Urothelium cell line (cell line): ENCODE measurements at regions not wholly inside any gene's neighbourhood (a gene's known extent, or its start where the extent isn't known, plus 50 kb on each side); places are given as distances from the start of the nearest gene placed in this dataset.
A peak's percentile ranks its signal among the peaks of the same experiment; 100 is the strongest.

Source experiments
- DNase-seq: peaks from one replicate; pipeline ENCODE4 v3.0.0; 2011; ENCODE audit warnings: low spot score, mixed read lengths
- FAIRE-seq: peaks from 2 replicates; lab custom pipeline; 2011; peaks lifted over from hg19 to GRCh38; lab: Jason Lieb, UNC

GRCh38 chr2:107197594-107198294 is 311.8 kb upstream of the ST6GAL2 start:
- no peak for DNase-seq
- peak; percentile 13 for FAIRE-seq

- FAIRE-seq (no peak), DNase-seq (no peak)
Observed at GRCh38 chr2:107202962-107203591, 317.1 kb upstream of the ST6GAL2 start.

GRCh38 chr2:107215401-107216350 is 329.7 kb upstream of the ST6GAL2 start:
- FAIRE-seq = no peak

DNA sequence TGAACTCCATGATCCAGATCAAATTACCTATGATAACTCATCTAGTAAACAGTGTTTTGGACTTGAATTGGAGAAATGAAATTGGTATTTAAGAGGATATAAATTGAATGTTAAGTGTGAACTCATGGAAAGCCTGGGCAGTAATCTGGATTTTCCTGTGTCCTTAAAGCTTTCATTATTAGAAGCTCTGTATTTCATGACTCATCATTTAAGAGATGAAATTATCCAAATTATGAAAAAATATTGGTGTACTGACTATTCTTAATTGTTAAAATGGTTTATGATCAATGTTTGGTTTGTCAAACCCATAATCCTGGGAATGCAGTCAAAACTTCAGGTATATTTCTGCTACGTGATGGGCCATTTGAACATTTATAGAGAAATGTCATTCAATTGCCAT is 332.2 kb upstream of the ST6GAL2 start:
- FAIRE-seq (no peak), DNase-seq (no peak)

More at GRCh38 chr2:107215401-107216350, 329.7 kb upstream of the ST6GAL2 start:
- DNase-seq = no peak

GRCh38 chr2:107222466-107222865 is 336.5 kb upstream of the ST6GAL2 start:
- FAIRE-seq (no peak), DNase-seq (no peak)

DNA sequence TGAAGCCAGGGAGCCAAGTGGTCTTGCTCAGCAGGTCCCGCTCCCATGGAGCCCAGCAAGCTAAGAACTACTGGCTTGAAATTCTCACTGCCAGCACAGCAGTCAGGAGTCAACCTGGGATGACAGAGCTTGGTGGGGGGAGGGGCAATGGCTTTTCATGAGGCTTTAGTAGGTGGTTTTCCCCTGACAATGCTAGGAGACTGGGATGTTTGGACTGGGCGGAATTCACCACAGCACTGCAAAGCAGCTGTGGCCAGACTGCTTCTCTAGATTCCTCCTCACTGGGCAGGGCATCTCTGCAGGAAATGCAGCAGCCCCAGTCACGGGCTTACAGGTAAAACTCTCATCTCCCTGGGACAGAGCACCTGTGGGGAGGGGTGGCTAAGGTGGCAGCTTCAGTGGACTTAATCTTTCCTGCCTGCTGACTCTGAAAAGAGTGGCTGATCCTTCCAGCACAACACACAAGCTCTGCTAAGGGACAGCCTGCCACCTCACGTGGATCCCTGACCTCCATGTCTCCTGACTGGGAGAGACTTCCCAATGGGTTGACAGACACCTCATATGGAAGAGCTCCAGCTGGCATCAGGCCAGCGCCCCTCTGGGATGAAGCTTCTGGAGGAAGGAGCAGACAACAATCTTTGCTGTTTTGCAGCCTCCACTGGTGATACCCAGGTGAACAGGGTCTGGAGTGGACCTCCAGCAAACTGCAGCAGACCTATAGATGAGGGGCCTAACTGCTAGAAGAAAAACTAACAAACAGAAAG is 349.7 kb upstream of the ST6GAL2 start:
- no peak for DNase-seq
- no peak for FAIRE-seq

DNA sequence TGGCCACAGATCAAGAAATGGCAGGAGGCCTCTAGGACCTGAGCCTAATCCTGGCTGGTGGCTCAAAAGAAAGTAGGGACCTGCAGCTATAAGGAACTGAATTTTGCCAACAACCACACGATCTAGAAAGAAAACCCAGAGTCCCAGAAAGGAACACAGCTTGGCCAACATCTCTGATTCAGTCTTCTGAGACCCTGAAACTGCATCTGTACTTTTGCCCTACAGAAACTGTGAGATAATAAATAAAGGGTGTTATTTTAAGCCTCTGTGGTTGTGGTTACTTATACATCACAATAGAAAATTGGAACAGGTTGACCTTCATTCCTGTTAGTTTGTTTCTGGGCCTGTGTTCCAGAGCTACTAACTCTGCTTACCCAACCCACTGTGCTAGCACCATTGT is 356.8 kb upstream of the ST6GAL2 start:
- no peak for DNase-seq
- no peak for FAIRE-seq

GRCh38 chr2:107248932-107249331 is 363.0 kb upstream of the ST6GAL2 start:
- no peak for FAIRE-seq
- DNase-seq = no peak

DNA sequence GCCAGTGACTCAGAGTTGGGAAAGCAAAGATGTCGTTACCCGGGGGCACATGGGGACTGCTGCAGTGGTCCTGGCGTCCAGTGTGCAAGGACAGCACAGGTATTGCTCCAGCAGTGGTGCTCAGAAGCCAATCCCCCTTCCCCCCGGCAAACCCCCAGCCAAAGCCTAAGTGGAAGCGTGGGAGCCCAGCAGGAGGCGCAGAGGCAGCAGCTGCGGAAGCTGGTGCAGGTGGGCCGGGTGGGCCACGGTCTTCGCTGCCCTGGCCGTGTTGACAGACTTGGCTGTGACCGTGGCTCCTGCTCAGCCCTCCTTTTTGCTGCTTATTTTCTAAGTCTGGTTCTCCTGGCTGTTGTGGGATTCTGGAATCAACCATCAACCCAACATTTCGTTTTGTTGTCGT is 369.8 kb upstream of the ST6GAL2 start:
- DNase-seq = no peak
- no peak for FAIRE-seq

GRCh38 chr2:107258531-107259407 is 372.8 kb upstream of the ST6GAL2 start:
- no peak for FAIRE-seq

DNA sequence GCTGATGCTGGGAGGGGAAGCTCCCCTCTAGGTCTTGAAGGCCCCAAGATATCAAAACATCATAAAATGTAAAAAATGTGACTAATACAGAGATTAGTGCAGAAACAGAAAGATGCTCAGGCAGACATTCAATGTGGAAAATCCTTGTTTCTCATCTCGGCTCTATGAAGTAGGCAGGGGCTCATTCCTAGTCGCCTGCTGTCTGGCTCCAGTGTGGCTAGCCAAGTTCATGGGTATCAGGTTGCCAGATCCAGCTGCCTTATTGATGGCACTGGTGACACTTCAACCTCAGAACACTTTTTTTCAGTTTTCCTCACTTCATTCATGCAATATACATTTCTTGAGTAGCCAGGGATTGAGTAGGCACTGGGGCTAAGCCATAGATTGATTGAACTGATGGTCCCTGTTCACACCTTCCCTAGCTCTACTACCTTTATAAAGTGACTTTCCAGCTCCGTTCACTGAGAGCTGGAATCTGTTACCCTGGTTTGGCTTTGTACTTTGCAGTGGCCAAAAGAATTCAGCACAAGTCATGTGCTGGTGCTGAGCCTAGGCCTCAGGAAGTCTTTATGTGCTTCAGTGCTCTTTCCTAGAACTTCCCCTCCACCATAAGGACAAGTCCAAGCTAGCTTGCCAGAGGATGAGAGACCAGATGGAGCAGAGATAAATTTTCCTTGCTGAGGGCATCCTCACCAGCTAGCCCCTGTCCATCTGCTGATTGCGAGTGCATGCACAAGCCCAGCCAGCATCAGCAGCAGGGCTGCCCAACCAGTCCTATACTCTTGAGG is 373.6 kb upstream of the ST6GAL2 start:
- FAIRE-seq (no peak), DNase-seq (no peak)

More at GRCh38 chr2:107258531-107259407, 372.8 kb upstream of the ST6GAL2 start:
- DNase-seq = no peak

- FAIRE-seq = peak; percentile 48
- no peak for DNase-seq
Observed at GRCh38 chr2:107263628-107264027, 377.7 kb upstream of the ST6GAL2 start.

DNA sequence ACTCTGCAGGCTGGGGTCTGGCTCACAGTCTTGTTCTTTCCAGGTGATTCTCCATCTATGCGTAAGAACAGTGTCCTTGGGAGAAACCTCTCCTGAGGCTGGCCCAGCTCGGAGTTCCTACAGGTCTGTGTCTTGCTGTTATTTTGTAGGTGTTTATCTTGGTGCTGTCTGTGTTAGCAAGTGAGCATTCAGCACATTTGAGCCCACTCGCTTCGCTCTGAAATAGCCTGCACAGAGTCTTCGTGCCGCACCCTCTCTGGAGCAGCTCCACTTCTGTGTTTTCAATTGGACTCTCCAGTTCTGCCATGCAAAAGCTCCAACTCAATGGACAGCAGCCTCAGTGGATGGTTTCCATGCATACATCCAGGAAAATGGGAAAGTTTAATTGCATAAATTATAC is 378.2 kb upstream of the ST6GAL2 start:
- DNase-seq = no peak
- no peak for FAIRE-seq

DNA sequence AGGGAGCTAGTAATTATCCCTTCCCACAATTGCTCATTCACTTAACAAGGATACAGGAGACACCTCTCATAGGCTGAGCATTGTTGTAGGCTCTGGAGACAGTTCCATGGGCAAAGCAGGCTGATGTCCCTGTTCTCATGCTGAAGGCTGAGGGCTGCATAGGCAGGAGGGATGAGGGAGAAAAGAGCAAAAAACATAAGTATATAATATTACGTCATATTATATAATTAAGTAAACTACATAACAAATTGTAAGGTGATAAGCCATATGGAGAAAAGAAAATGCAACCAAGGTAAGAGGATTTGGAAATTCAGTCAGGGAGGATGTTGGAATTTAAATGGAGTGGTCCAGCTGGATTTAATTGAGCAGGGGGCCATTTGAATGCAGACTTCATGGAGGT is 380.6 kb upstream of the ST6GAL2 start:
- DNase-seq (no peak), FAIRE-seq (no peak)

DNA sequence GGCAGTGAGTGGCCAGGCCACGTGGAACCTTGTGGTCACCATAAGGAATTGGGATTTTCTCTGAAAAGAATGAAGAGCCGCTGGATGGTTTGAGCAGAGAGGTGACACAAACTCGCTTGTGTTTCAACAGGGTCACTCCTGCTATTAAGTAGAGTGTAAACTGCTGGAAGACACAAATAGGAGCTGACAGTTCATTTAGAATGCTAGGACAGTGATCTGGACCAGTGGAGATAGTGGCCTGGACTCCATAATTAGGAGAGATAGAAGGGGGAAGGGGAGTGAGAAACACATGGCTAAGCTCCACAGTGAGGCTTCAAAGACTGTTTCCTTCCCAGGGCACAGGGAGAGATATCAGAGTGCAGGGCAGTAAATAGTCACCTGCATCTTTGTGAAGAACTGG is 381.1 kb upstream of the ST6GAL2 start:
- FAIRE-seq (no peak), DNase-seq (no peak)

- FAIRE-seq = no peak
Observed at GRCh38 chr2:107276034-107276433, 390.1 kb upstream of the ST6GAL2 start.

DNA sequence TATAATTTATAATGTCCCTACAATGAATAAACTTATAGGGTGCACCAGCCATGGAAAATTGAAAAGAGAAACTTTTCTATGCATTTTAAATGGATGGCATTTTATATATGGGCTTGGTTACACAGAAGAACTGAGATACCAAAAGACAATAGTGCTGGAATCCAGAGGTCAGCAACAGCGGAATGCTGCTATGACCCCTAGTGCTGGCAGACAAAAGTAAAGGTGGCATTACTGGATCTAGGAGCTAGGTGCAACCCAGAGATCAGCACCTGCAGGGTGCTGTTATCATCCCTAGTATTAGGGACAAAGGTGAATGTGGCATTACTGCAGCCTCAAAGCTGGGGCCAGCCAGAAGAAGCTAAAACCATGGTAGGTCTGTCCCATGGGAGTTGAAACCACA is 392.7 kb upstream of the ST6GAL2 start:
- FAIRE-seq = no peak
- no peak for DNase-seq

More at GRCh38 chr2:107276034-107276433, 390.1 kb upstream of the ST6GAL2 start:
- no peak for DNase-seq

DNA sequence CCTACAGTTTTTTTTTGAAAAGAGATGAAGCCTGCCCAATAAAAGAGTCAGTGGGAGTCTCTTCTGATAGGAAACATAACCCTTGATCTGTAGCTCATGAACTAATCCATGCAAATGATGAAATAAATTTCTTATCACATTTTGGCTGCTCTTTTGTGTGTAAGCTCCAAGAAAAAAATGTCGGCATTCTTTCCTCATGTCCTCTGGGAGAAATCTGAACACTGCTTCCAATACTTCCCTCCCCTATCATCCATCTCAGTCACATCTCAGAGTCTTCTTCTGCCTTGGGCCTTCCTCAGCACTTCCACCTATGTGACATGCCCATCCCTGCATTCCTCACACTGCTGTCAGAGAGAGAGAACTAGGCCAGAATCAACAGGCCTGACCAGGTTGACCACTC is 395.7 kb upstream of the ST6GAL2 start:
- DNase-seq = no peak
- FAIRE-seq = peak; percentile 63

GRCh38 chr2:107282135-107282534 is 396.2 kb upstream of the ST6GAL2 start:
- no peak for FAIRE-seq
- DNase-seq = no peak
